ENCODE measurements at regions not wholly inside any gene's neighbourhood (a gene's known extent, or its start where the extent isn't known, plus 50 kb on each side); places are given as distances from the start of the nearest gene placed in this dataset.

DNA sequence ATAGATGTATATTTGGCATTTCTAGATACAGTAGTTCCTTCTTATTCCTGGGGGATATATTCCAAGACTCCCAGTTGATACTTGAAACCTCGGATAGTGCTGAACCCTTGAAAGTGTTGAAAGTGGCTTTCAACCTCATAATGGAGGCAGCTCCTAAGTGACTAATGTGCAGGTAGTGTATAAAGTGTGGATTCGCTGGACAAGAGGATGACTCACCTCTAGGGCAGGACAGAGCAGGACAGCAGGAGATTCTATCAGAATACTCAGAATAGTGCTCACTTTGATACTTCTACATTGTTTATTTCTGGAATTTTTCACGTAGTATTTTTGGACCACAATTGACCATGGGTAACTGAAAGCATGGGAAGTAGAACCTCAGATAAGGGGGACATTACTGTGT lies 1138.9 kb upstream of the WWC1 start:
- Mint-ChIP-seq H3K27me3 (peaks cover 4% of the 10 kb centered on the region), H3K36me3 (ENCODE audit: insufficient read depth) (no peaks in the 10 kb centered on the region), H3K9me3 (ENCODE audit: low read depth) (no peaks in the 10 kb centered on the region), H3K4me1 (ENCODE audit: low read depth) (peaks cover 3% of the 10 kb centered on the region), H3K4me3 (ENCODE audit: low read depth) (no peak overlapping the region), H3K27ac (no peak overlapping the region)
- DNase-seq (ENCODE audit: low spot score, unreplicated experiment), result no peak
- no peak for TF ChIP-seq CTCF (IDR thresholded peaks at IDR 0.05; ENCODE audit: unreplicated experiment)

GRCh38 chr5:167155387-167156005 lies 1135.9 kb upstream of the WWC1 start:
- Mint-ChIP-seq H3K9me3 (ENCODE audit: low read depth) (no peaks in the 10 kb centered on the region), H3K36me3 (ENCODE audit: insufficient read depth) (no peaks in the 10 kb centered on the region), H3K27me3 (peaks cover 6% of the 10 kb centered on the region), H3K4me1 (ENCODE audit: low read depth) (peaks cover 3% of the 10 kb centered on the region), H3K4me3 (ENCODE audit: low read depth) (no peak overlapping the region), H3K27ac (no peak overlapping the region)
- DNase-seq (ENCODE audit: low spot score, unreplicated experiment), result no peak
- no peak for TF ChIP-seq CTCF (IDR thresholded peaks at IDR 0.05; ENCODE audit: unreplicated experiment)

DNA sequence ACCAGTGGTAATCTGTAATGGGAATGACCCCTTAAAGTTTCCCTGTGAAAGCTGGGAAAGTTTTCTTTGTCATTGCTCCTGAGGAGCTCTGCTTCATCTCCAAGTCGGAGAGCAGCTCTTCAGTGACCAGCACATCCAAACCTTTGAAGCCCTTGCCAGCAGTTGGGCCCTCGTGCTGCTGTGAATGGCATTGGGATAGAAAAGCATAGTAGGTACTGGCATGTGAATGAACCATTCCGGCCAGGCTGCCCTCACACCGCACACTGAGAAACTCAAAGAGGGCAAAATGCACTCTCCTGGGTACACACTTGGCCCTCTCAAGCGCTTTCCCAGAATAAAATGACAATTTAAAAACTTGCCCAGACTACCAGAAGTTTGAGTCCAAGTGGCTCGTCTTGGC lies 1135.0 kb upstream of the WWC1 start:
- TF ChIP-seq CTCF (IDR thresholded peaks at IDR 0.05; ENCODE audit: unreplicated experiment), result no peak
- Mint-ChIP-seq H3K36me3 (ENCODE audit: insufficient read depth) (no peaks in the 10 kb centered on the region), H3K27ac (no peak overlapping the region), H3K27me3 (peaks cover 6% of the 10 kb centered on the region), H3K4me1 (ENCODE audit: low read depth) (peaks cover 3% of the 10 kb centered on the region), H3K9me3 (ENCODE audit: low read depth) (no peaks in the 10 kb centered on the region), H3K4me3 (ENCODE audit: low read depth) (no peak overlapping the region)
- no peak for DNase-seq (ENCODE audit: low spot score, unreplicated experiment)

DNA sequence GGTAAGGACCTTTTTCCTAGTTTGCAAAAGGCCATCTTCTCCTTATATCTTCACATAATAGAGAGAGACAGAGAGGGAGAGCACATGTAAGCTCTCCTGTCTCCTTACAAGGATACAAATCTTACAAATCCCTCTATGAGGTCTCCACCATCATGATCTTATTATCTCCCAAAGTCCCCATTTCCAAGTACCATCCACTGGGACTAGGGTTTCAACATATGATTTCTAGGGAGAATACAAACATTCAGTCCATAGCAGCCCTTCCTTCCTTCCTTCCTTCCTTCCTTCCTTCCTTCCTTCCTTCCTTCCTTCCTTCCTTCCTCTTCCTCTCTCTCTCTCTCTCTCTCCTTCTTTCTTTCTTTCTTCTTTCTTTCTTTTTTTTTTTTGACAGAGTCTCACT lies 1132.9 kb upstream of the WWC1 start:
- no peak overlapping the region for H3K27ac Mint-ChIP-seq
- no peaks in the 10 kb centered on the region for H3K9me3 Mint-ChIP-seq (ENCODE audit: low read depth)
- TF ChIP-seq CTCF (IDR thresholded peaks at IDR 0.05; ENCODE audit: unreplicated experiment), result no peak
- no peak for DNase-seq (ENCODE audit: low spot score, unreplicated experiment)
- peaks cover 6% of the 10 kb centered on the region for H3K27me3 Mint-ChIP-seq
- no peak overlapping the region for H3K4me3 Mint-ChIP-seq (ENCODE audit: low read depth)
- H3K4me1 Mint-ChIP-seq (ENCODE audit: low read depth), result peaks cover 3% of the 10 kb centered on the region
- H3K36me3 Mint-ChIP-seq (ENCODE audit: insufficient read depth), result no peaks in the 10 kb centered on the region

DNA sequence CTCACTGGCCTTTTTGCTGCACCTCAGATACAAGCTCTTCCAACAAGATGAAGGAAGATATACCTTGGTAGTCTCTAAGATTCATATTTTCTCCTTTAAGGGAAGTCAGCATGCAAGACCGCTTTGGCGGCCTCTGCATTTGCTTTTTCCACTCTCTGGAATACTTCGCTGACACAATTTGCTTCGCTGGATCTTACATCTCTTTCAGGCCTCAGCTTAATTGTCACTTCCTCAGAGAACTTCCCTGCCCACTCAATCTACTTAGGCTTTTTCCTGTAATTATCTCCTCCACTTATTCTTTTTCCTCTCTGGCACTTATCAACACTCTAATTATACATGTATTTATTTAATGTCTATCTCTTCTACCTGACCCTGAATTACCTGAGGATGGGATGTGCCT lies 1131.1 kb upstream of the WWC1 start:
- H3K4me3 Mint-ChIP-seq (ENCODE audit: low read depth), result no peak overlapping the region
- no peaks in the 10 kb centered on the region for H3K36me3 Mint-ChIP-seq (ENCODE audit: insufficient read depth)
- DNase-seq (ENCODE audit: low spot score, unreplicated experiment), result no peak
- H3K4me1 Mint-ChIP-seq (ENCODE audit: low read depth), result peaks cover 3% of the 10 kb centered on the region
- TF ChIP-seq CTCF (IDR thresholded peaks at IDR 0.05; ENCODE audit: unreplicated experiment), result no peak
- H3K27ac Mint-ChIP-seq, result no peak overlapping the region
- no peaks in the 10 kb centered on the region for H3K9me3 Mint-ChIP-seq (ENCODE audit: low read depth)
- peaks cover 6% of the 10 kb centered on the region for H3K27me3 Mint-ChIP-seq
